GM21619 (cell line): ENCODE measurements at regions not wholly inside any gene's neighbourhood (a gene's known extent, or its start where the extent isn't known, plus 50 kb on each side); places are given as distances from the start of the nearest gene placed in this dataset.
"Not testable (repeated sequence)": the region's sequence is repeated elsewhere in the genome, so short reads cannot be mapped to it uniquely, and the experiment has no call there.

Experiments
- ATAC-seq: cut with Tn5 transposase; IDR thresholded peaks from one replicate; pipeline ENCODE4 v1.9.1; 2021; ENCODE audit not compliant: unreplicated experiment

- ATAC-seq: no peak
These were observed 198.3 kb downstream of the RPS24 start for GRCh38 chr10:78231939-78232338.

DNA sequence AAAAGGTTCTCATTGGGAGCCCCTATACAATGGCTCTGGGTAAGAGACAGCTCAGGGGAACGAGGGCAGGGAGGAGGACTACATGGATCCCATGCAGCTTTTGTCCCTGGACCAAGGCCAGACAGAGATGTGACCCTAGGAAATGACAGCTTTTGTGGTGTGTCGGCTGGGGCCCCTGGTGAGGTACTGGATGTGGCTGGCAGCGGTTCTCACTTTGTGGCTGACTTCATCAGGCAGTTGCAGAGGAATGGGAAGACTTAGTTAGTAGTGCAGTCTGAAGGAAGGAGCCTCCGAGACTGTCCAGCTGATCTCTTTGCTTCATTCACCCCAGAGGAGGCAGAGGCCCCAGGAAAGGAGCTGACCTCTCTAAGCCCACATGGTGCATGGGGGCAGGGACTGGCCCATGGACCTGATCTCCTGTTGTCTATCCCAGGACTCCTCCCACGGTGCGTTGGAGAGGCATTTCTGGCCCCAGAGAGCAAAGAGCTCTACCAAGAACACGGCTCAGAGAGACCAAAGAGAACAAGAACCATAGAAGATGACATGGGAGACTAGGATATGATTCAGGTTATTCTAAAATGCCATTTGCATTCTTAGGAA is 202.9 kb downstream of the RPS24 start:
- ATAC-seq: no peak

DNA sequence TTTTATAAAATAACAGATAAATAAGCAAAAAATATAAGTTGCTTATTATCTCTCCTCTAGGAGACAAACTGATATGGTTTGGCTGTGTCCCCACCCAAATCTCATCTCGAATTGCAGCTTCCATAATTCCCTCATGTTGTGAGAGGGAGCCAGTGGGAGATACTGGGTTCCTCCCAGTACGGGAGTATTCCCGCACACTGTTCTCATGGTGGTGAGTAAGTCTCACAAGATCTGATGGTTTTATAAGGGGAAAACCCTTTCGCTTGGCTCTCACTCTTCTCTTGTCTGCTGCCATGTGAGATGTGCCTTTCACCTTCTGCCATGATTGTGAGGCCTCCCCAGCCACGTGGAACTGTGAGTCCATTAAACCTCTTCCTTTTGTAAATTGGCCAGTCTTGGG is 204.3 kb downstream of the RPS24 start:
- ATAC-seq: not testable (repeated sequence)

DNA sequence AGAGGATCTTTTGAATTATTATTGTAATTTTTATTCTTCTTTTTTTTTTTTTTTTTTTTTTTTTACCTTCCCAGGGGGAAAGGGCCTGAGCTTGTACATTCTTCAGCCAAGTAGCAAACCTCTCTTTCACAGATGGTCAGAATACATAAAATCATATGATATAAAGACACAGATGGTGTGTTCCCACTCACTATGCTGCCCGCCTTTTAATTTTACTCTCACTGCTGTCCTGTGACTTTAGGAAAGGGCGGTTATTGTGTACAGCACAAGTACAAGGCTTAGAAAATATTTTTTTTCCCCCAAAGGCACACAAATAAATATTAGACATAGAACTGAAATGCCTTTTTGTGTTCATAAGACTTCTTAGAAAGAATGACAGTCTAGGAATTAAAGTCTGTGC is 213.6 kb downstream of the RPS24 start:
- ATAC-seq: no peak

DNA sequence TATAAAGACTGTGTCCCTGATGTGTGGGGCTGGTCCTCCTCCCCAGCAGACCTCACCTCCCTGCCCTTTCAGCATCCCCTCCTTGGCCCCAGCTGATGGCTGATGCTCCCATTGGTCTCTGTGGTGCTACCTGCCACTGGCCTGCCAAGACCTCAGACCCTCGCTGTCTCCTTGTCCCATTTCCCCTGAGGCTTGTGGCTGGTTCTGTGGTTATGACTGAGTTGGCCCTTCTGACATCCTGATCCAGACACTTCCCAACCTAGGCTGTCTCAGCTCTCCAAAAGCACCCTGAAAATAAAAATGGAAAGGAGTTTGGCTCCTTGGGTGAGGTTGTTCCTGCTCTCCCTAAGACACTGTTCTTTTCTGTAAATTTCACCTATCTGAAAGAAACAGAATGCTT is 214.2 kb downstream of the RPS24 start:
- ATAC-seq: no peak

- no peak for ATAC-seq
These were observed 215.2 kb downstream of the RPS24 start for GRCh38 chr10:78248651-78249464.

GRCh38 chr10:78249690-78250089 is 216.0 kb downstream of the RPS24 start:
- ATAC-seq: no peak

DNA sequence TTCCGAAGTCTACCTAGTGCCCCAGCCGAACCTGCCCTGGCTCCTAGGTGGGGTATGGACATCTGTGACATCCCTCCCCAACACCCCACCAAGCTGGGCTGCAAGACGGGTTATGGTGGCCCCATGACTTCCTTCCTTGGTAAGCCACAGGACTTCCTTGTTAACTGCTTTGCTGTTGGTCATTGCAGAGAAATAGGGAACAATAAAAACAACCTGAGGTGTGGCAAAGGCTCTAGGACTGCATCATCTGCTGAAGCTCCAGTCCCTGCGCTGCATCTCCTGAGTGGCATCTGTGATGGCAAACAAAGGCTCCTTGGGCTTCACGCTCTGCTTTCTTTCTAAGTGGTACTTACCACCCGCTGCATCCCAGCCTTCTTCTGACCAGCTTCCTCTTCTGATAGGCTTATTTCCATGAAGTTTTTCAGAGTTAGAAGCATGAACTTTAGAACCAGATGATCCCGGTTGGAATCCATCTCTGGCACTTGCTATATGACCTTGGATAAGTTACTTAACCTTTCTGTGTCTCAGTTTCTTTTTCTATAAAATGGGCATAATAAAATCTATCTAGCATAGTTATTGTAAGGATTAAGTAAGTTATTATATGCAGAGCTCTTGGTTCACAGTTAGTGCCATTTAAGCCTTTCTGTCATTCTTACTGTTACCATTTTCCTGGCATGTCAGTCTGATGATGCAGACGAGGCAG is 216.8 kb downstream of the RPS24 start:
- ATAC-seq: no peak

- no peak for ATAC-seq
These were observed 217.3 kb downstream of the RPS24 start for GRCh38 chr10:78251016-78251385.

GRCh38 chr10:78252286-78252685 is 218.6 kb downstream of the RPS24 start:
- no peak for ATAC-seq

DNA sequence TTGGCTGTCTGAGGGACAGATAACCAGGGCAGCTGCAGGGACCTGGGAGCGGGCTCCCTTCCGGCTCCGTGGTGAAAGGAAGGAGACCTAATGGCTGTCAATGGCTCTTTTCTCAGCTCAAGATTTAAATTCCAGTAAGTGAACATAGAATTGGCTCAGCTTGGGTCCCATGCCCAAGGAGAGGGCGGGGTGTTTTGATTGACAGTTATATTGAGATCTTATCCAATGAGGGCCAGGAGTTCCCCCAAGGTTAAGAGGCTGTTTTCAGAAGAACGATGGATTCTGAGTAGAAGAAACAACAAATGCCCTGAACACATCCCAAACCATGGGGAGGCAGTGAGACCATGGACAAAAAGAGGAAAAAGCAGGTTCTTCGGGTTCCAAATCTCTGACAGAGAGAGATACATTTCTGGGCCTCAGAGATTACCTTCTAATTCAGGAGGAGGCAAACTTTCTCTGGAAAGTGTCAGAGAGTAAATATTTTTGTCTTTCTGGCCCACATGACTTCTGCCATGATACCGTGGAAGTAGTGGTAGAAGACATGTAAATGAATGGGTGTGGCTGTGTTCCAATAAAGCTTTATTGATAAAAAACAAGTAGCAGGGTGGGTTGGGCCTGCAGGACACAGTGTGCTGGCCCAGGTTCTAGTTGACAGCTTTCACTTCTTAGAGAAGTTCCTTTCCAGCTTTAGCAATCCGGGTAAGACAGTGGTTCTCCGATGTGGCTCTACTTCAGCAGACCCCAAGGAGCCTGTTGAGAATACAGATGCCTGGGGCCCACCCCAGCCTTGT is 219.6 kb downstream of the RPS24 start:
- ATAC-seq: no peak

DNA sequence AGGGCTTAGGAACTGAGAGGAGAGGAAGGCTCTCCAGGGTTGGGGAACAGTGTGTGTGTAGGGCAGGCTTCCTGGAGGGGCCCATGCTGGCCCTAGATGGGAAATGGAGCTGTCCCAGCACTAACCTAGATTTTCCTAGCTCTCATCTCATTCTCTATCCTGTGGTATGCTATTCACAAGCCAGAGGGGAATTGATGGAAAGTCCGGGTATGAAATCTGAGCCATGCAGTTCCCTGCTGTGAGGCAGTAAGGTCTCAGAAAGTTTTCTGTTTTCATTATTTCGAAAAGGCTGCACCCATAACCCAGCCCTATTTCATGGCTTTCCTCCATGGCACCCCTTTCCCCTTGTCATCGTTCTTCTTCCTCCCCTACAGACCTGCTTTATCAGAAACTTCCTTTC is 220.3 kb downstream of the RPS24 start:
- no peak for ATAC-seq

DNA sequence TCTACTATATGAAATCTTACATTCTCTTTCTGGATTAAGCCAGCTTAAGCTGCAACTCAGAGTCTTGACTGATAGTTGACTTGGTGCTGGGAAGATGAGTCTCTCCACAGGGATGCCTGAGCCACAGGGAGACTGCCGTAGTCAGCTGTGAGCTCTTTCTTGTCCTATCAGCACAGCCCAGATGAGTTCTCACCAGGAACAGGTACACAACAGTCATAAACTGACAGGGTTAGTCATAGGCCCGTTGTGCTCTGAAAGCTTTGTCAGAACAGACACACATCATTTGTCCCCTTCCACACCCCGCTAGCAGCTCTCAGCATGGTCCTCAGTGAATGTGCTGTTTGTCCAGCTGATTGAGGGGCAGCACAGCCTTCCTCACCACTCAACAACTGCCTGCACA is 221.6 kb downstream of the RPS24 start:
- no peak for ATAC-seq

DNA sequence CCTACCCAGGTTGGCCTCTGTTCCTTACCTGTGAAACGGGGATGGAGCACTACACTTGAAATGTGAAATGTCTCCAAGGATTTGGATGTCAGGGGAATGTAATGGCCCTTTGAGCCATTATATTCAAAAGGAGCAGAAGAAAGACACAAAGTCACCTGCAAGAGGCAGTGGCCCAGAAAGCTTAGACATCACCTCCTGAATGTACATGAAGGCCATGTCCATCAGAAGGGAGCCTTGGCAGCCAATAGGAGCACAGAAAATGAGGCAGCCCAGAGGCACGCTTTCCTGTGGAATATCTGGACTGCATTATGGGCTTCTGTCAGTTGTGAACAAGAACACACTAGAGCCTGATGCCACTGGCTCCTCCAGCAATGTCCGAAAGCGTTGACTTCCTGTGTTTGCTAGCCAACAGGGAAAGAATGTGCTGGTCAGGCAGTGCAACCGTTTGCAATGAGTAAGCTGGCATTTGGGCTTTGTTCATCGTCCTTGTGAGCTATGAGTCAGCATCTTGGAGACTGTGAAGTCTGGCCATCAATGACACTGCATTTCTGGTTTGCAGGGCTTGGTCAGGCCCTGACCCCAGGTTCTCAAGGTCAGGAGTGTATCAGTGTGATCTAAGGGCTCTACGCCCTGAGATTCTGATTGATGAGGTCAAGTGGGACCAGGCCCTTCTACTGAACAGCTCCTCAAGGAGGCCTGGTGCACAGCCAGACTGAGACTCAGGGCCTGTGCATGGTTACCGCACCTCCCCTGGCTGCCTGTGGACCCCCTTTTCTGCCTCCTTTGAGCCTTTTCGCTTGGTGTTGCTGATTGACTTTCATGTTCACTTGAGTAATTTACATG is 222.4 kb downstream of the RPS24 start:
- no peak for ATAC-seq

GRCh38 chr10:78258323-78259030 is 224.8 kb downstream of the RPS24 start:
- ATAC-seq: no peak

- ATAC-seq: no peak
These were observed 225.7 kb downstream of the RPS24 start for GRCh38 chr10:78259391-78259790.

GRCh38 chr10:78260141-78260540 is 226.5 kb downstream of the RPS24 start:
- no peak for ATAC-seq

GRCh38 chr10:78260680-78261079 is 227.0 kb downstream of the RPS24 start:
- no peak for ATAC-seq

DNA sequence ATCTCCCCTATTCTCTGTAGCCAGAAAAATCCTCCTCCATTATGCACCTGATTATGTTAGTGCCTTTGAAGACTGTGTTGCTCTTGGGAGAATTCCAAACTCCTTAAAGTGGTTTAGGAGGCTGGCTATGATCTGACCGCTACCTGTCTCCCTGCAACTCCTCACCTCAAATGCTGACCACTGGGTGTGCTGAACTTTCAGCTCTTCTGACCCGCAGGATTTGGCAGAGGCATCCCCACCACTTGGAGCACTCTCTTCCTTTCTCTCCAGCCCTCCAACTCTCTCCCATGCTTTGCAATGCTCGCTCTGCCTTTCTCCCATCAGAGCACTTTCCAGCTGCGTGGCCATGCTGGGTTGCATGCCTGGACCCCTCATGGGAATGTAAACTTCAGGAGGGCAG is 227.6 kb downstream of the RPS24 start:
- no peak for ATAC-seq

DNA sequence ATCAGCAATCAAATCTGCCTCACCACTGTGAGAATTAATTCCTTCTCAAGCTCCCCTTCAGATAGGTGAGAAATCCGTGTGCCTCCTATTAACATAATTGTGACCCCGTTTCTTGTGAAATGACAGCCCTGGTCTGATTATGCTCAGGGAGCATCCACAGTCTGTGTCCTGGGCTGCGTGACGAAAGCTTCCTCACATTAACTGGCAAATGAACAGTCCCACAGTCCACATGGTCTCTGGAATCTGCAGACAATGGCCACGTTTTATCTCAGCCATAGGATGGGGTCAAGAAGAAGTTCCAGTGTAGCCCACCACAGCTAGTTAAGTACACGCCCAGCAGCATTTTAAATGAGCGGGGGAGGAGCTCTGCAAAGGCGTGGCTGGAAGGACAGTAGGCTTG is 229.2 kb downstream of the RPS24 start:
- ATAC-seq: no peak
